HG03135 (cell line): ENCODE measurements at regions not wholly inside any gene's neighbourhood (a gene's known extent, or its start where the extent isn't known, plus 50 kb on each side); places are given as distances from the start of the nearest gene placed in this dataset.
"Not testable (repeated sequence)": the region's sequence is repeated elsewhere in the genome, so short reads cannot be mapped to it uniquely, and the experiment has no call there.

Experiments
- ATAC-seq: cut with Tn5 transposase; IDR thresholded peaks from one replicate; pipeline ENCODE4 v1.9.1; 2021; ENCODE audit warnings: mild to moderate bottlenecking, moderate library complexity; ENCODE audit not compliant: unreplicated experiment

DNA sequence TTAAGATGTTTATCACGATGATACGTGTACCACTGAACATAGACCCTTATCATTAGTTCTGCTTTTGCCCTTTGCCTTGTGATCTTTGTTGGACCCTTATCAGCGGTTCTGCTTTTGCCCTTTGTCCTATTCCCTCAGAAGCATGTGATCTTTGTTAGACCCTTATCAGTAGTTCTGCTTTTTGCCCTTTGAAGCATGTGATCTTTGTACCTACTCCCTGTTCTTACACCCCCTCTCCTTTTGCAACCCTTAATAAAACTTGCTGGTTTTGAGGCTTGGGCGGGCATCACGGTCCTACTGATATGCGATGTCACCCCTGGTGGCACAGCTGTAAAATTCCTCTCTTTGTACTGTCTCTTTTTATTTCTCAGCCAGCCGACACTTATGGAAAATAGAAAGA is 117.0 kb downstream of the SDHAF3 start:
- not testable (repeated sequence) for ATAC-seq

DNA sequence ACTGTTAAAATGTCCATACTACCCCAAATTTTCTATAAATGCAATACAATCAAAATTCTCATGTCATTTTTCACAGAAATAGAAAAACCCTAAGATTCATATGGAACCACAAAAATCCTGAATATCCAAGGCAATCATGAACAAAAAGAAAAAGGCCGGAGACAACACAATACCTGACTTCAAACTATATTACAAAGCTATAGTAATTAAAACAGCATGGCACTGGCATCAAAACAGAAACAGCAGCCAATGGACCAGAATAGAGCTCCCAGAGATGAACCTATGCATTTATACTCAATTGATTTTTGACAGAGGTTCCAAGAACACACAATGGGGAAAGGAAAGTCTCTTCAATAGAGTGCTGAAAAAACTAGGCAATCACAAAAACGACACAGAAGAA is 128.8 kb downstream of the SDHAF3 start:
- ATAC-seq: no peak

DNA sequence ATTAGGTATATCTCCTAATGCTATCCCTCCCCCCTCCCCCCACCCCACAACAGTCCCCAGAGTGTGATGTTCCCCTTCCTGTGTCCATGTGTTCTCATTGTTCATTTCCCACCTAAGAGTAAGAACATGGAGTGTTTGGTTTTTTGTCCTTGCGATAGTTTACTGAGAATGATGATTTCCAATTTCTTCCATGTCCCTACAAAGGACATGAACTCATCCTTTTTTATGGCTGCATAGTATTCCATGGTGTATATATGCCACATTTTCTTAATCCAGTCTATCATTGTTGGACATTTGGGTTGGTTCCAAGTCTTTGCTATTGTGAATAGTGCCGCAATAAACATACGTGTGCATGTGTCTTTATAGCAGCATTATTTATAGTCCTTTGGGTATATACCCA is 140.7 kb downstream of the SDHAF3 start:
- not testable (repeated sequence) for ATAC-seq

DNA sequence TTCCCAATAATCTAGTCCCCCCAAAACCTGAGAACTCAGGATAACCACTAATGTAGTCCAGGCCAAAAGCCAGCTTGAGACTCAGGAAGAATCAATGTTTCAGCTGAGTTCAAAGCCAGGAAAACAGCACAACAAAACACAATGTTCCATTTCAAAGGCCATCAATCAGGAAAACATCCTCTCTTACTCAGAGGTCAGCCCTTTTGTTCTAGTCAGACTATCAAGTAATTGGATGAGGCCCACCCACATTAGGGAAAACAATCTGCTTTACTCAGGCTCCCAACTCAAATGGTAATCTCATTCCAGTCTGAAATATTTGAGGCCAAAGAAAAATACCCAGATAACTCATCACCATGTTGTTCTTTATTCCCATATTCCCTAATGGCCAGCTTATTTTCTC is 152.2 kb downstream of the SDHAF3 start:
- ATAC-seq: no peak

DNA sequence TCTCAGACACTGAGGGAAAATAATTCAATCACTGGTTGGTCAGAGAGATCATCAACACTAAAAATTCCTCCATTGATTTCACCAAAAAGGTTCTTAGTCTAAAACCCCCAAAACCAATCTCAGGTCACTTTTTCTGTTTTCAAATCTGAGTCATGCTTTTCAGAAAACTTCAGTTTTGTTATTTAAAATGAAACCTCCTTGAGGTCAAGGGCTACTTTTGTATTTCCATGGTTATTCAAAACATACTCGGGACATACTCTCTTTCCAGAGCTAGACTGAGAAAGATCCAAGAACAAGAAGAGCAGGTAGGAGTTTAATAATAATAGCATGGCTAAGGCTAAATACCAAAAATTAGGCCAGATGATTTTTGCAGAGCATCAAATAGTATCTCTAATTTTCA is 152.8 kb downstream of the SDHAF3 start:
- ATAC-seq: no peak

- ATAC-seq: no peak
Observed at GRCh38 chr7:97271619-97272018, 154.1 kb downstream of the SDHAF3 start.

DNA sequence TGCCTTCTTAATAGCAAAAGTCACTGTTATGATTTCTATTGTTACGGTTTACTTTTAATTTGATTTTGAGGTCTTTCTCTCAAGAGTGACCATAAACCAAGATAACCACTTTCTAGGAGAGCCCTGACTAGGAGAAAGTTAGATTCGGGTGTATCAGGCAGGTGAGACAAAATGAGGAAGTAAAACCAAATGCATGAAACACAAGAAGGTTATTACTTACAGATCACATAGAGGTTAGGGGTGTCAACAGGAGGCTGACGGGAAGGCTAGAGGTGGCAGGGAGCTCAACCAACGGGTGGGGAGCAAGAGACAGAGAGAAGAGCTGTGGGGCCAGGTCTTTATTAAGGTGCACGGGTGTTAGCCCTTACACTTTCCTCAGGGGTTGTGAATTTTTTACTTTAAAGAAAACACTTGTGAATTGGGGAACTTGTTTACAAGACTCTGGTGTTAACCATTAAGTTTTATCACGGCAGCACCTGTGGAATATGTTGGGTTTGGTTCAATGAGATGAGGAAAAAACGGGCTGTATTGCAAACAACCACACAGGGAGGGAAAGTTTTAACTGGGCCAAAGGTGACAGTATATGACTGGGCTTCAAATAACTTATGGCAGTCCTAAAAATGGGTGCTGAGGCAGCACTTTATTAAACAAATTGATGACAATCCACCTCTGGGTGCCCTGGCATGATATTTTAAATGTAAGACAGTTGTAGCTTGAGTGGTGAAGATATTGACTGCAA is 154.9 kb downstream of the SDHAF3 start:
- ATAC-seq: peak; percentile 81

DNA sequence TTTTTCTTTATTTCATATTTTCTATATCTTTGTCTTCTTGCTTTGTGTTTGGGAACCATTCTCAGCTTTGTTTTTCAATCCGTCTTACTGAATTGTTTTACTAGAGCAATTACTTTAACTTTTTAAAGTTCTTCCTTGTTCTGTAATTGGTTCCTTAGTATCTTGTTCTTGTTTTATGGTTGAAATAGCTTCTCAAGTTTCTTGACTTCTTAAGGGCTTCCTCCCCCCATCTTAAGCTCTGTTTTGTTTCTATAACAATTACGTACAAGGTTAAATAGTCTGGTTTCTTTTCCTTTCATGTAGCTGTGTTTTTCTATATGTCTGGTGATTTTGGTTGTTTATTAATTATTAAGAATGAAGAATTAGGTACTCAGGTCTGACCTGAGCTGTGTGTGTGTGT is 158.0 kb downstream of the SDHAF3 start:
- no peak for ATAC-seq

GRCh38 chr7:97280950-97281349 is 163.5 kb downstream of the SDHAF3 start:
- no peak for ATAC-seq

DNA sequence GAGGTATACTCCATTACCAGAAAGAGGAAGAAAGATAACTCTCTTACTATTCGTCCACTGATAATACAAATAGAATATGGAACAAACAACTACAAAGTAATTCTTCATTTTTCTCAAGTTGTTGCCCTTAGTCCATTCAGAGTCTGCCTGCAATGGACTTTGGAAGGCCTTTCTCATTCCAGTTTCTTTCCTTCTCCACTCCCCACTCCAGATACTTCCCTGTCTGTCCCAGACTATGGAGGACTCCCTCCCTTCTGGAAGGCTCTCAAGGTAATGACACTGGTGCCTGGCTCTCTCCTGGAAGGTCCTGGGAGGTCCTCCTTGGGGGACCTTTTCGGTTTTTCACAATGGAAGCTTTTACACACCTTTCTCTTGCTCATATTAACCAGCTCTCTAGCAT is 167.8 kb downstream of the SDHAF3 start:
- ATAC-seq: no peak

DNA sequence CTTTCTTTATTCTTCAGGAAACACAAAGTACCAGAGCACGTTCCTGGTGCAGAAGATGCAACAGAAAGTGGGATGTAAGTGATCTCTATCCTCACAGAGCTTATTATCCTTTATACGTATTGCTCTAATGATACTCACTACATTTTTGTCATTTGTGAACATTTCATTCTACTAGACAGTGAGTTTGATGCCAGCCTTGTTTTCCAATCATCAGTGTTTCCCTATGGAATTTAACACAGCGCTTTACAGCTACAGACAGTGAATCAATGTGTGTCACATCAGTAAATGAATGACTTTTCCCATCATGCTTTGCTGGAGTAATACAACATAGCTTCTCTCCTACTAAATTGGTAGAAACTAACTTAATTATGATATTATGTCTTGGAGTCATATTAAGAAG is 175.5 kb downstream of the SDHAF3 start:
- no peak for ATAC-seq

GRCh38 chr7:97298561-97298960 is 181.1 kb downstream of the SDHAF3 start:
- no peak for ATAC-seq

DNA sequence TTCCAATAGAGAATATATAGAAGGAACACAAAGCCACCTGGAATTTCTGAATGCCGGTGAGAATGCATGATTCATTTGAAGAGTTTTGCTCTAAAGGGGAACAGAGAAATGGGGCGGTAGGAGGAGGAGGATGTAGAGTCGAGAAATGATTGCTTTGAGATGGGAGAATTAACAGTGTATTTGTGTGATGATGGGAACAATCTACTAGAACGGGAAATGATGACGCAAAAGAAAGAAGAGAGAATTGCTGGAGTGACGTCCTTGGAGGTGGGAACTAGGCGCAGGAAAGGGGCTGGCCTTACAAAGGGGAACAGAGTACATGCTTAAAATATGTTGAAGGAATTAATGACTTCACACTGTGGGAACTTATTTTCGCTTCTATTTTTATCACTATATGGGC is 188.1 kb downstream of the SDHAF3 start:
- no peak for ATAC-seq

- ATAC-seq: no peak
Observed at GRCh38 chr7:97307521-97308108, 190.1 kb downstream of the SDHAF3 start.

DNA sequence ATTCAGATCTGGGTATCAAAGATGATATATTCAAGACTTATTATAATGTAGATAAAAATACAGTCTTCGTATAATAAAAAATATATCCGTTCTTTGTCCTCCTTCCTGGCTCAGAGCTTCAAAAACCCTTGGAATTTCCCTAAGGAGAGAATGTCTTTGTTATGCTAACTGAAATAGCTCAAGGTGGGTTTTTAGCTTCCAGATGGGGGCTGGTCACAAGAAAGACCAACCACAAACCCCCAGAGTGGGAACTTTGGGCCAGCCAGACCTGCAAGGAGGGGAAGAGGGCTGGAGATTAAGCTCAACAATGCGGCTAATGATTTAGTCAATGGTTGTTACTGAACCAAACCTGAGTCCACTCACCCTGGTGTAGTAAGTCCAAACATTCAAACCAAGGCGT is 196.4 kb downstream of the SDHAF3 start:
- ATAC-seq: no peak

GRCh38 chr7:97317575-97317974 is 200.1 kb downstream of the SDHAF3 start:
- ATAC-seq: no peak

DNA sequence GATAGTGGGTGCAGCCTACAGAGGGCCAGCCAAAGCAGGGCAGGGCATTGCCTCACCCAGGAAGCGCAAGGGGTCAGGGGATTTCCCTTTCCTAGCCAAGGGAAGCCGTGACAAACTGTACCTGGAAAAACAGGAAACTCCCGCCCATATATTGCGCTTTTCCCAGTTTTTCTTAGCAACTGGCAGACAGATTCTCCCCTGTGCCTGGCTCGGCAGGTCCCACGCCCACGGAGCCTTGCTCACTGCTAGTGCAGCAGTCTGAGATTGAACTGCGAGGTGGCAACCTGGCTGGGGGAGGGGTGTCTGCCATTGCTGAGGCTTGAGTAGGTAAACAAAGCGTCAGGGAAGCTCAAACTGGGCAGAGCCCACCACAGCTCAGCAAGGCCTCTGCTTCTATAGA is 212.4 kb downstream of the SDHAF3 start:
- ATAC-seq: not testable (repeated sequence)

- no peak for ATAC-seq
Observed at GRCh38 chr7:97337849-97338248, 220.4 kb downstream of the SDHAF3 start.

GRCh38 chr7:97342512-97342911 is 225.0 kb downstream of the SDHAF3 start:
- ATAC-seq: no peak

DNA sequence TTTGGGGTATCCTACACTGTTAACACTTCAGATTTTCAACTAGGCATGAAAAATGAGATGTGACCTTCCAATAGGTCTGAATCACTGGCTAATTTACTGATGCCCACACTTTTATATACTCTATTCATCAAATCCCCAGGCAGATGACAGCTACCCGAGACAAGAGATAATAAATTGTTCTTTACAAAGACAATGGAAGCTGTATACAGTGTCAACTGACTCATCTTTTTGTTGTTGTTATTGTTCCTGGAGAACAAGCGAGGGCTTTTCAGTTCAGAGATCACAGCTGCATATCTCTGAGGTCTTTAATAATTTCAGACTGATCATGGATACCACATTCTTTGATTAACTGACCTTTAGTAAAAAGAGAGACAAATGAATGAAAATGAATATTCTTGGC is 228.9 kb downstream of the SDHAF3 start:
- no peak for ATAC-seq

DNA sequence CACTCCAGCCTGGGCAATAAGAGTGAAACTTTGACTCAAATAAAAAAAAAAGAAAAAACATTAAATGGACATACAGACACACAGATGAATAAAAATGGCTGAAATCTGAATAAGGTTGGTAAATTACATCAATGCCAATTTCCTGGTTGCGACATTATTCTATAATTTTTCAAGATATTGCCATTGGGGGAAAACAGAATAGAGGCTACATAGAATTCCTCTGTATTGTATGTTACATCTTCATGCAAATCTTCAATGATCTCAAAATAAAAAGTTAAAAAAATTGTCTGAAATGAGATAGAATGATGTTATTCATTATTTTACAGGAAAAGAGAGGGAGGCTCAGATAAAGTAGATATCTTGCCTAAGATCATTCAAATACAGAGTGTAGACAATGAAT is 234.0 kb downstream of the SDHAF3 start:
- no peak for ATAC-seq

GRCh38 chr7:97357459-97357858 is 240.0 kb downstream of the SDHAF3 start:
- ATAC-seq: no peak

- no peak for ATAC-seq
Observed at GRCh38 chr7:97372882-97373281, 255.4 kb downstream of the SDHAF3 start.
